ENCODE measurements at regions not wholly inside any gene's neighbourhood (a gene's known extent, or its start where the extent isn't known, plus 50 kb on each side); places are given as distances from the start of the nearest gene placed in this dataset.

DNA sequence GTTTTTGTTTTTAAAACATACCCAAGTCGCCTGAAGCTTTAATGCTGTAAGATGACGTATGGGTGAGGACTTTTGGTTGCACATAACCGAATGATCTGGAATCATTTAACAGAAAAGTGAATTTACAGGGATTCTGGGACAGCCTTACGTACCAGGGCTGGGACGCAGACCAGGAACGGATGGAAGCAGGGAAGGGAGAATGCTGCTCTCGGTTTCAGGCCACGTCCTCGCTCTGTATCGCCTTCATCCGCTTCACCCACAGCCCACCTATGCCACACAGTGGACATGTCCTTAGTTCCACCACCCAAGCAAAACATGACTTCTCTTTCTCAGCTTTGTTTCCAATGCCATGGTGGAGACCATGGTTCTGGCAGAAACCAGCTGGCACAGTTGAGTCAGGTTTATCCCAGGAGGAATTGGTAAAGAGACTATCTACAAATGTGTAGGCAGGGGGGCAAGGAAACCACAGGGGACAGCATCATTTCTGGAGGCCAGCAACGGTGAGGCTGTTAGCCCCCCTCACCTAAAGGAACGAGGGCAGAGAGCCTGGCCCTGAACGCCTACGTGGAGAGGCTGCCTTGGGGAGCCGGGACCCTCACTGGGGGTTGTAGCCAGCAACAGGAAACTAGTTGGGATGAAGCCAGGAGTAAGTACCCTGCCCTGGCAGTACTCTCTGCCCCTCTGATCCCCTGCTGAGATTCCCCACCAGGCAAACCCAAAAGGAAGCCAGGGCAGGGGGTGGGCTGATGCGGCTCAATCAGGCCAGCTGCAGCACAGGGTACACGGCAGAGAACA lies 132.5 kb downstream of the NDUFA10 start:
- TF ChIP-seq, protein P1, sequence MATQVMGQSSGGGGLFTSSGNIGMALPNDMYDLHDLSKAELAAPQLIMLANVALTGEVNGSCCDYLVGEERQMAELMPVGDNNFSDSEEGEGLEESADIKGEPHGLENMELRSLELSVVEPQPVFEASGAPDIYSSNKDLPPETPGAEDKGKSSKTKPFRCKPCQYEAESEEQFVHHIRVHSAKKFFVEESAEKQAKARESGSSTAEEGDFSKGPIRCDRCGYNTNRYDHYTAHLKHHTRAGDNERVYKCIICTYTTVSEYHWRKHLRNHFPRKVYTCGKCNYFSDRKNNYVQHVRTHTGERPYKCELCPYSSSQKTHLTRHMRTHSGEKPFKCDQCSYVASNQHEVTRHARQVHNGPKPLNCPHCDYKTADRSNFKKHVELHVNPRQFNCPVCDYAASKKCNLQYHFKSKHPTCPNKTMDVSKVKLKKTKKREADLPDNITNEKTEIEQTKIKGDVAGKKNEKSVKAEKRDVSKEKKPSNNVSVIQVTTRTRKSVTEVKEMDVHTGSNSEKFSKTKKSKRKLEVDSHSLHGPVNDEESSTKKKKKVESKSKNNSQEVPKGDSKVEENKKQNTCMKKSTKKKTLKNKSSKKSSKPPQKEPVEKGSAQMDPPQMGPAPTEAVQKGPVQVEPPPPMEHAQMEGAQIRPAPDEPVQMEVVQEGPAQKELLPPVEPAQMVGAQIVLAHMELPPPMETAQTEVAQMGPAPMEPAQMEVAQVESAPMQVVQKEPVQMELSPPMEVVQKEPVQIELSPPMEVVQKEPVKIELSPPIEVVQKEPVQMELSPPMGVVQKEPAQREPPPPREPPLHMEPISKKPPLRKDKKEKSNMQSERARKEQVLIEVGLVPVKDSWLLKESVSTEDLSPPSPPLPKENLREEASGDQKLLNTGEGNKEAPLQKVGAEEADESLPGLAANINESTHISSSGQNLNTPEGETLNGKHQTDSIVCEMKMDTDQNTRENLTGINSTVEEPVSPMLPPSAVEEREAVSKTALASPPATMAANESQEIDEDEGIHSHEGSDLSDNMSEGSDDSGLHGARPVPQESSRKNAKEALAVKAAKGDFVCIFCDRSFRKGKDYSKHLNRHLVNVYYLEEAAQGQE (IDR thresholded peaks at IDR 0.05; ENCODE audit: insufficient read depth in 1 of 2, low read depth in 2 of 2, low read length in 2 of 2): no peak
- TF ChIP-seq SIN3A (IDR thresholded peaks at IDR 0.05; ENCODE audit: borderline replicate concordance, insufficient read depth, low read length) (no peak), TAF1 (IDR thresholded peaks at IDR 0.05; ENCODE audit: borderline replicate concordance, insufficient read depth, low read length) (no peak), FOXP2 (optimal IDR thresholded peaks at IDR 0.05; ENCODE audit: borderline replicate concordance, extremely low read depth, extremely low read length, insufficient read depth) (no peak), POLR2AphosphoS5 (IDR thresholded peaks at IDR 0.05; ENCODE audit: low read depth, low read length) (no peak)

DNA sequence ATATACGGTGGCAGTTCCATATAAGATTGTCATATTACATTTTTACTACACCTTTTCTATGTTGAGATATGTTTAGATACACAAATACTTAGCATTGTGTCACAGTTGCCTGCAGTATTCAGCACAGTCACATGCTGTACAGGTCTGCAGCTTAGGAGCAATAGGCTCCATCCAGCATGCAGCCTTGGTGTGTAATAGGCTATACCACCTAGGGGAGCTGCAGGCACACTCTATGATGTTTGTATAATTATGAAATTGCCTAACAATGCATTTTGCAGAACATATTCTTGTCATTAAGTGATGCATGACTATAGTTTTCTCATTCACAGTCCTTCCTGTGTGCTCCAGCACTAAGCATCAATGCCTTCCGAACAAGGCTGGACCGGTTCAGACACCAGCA lies 133.4 kb downstream of the NDUFA10 start:
- TF ChIP-seq SIN3A (IDR thresholded peaks at IDR 0.05; ENCODE audit: borderline replicate concordance, insufficient read depth, low read length): no peak
- no peak for TF ChIP-seq TAF1 (IDR thresholded peaks at IDR 0.05; ENCODE audit: borderline replicate concordance, insufficient read depth, low read length)
- no peak for TF ChIP-seq POLR2AphosphoS5 (IDR thresholded peaks at IDR 0.05; ENCODE audit: low read depth, low read length)
- TF ChIP-seq, protein P1 (IDR thresholded peaks at IDR 0.05; ENCODE audit: insufficient read depth in 1 of 2, low read depth in 2 of 2, low read length in 2 of 2): no peak
- no peak for TF ChIP-seq FOXP2 (optimal IDR thresholded peaks at IDR 0.05; ENCODE audit: borderline replicate concordance, extremely low read depth, extremely low read length, insufficient read depth)

DNA sequence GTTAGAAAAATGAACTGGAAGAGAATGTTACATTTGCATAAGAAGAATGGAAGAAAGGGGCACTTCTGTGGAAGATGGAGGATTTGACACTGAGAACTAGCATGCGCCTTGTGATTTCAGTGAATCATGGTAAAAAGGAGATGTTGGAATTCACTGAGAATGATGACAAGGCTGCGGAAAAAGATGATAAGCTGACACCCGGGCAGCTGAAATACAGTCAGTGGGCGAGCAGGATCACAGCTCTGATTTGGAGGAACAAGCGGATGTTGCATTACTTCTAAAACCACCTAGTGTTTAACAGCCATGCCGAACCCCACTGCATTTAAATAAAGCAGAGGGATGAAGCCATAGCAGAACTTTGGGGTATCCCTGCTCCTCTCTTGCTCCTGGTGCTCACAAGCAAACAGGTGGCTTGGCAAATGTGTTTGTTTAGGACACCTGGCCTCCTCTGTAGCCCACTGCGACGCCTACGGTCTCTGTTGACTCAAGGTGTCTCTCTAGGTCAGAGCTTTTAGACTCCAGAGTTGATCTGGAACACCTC lies 134.9 kb downstream of the NDUFA10 start:
- TF ChIP-seq TAF1 (IDR thresholded peaks at IDR 0.05; ENCODE audit: borderline replicate concordance, insufficient read depth, low read length) (no peak), FOXP2 (optimal IDR thresholded peaks at IDR 0.05; ENCODE audit: borderline replicate concordance, extremely low read depth, extremely low read length, insufficient read depth) (no peak), POLR2AphosphoS5 (IDR thresholded peaks at IDR 0.05; ENCODE audit: low read depth, low read length) (no peak), SIN3A (IDR thresholded peaks at IDR 0.05; ENCODE audit: borderline replicate concordance, insufficient read depth, low read length) (no peak)
- TF ChIP-seq, protein P1 (IDR thresholded peaks at IDR 0.05; ENCODE audit: insufficient read depth in 1 of 2, low read depth in 2 of 2, low read length in 2 of 2): no peak

DNA sequence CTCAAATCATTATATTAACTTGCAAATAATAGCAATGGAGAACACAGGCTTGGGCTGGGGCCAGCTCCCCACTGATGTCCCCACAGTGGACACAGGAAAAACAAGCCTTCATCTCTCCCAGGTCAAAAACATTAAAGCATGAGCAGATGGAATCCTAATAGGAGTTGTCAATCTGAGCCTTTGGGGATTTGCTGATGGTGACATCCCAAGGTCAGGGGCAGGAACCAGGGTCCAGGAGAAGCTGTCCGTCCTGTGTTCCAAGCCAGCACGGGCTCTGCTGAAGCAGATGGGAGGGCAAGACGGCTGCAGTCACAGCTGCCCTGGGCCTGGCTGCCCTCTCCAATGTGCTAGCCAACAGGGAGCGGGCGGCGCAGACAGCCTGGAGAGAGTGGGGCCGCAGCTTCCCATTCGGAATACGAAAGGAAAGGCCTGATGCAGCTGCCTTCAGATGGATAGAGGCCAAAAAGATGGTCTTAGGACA lies 135.5 kb downstream of the NDUFA10 start:
- TF ChIP-seq, protein P1 (IDR thresholded peaks at IDR 0.05; ENCODE audit: insufficient read depth in 1 of 2, low read depth in 2 of 2, low read length in 2 of 2): no peak
- no peak for TF ChIP-seq SIN3A (IDR thresholded peaks at IDR 0.05; ENCODE audit: borderline replicate concordance, insufficient read depth, low read length)
- TF ChIP-seq TAF1 (IDR thresholded peaks at IDR 0.05; ENCODE audit: borderline replicate concordance, insufficient read depth, low read length): no peak
- no peak for TF ChIP-seq FOXP2 (optimal IDR thresholded peaks at IDR 0.05; ENCODE audit: borderline replicate concordance, extremely low read depth, extremely low read length, insufficient read depth)
- no peak for TF ChIP-seq POLR2AphosphoS5 (IDR thresholded peaks at IDR 0.05; ENCODE audit: low read depth, low read length)
